ENCODE measurements at regions not wholly inside any gene's neighbourhood (a gene's known extent, or its start where the extent isn't known, plus 50 kb on each side); places are given as distances from the start of the nearest gene placed in this dataset.

GRCh38 chr5:89572696-89573095 lies 689.7 kb upstream of the MEF2C start:
- no peak for TF ChIP-seq YY1 (IDR thresholded peaks at IDR 0.05; ENCODE audit: insufficient read depth, insufficient read length)
- no peak for TF ChIP-seq ZNF274 (IDR thresholded peaks at IDR 0.05; ENCODE audit: low read depth, low read length)
- no peak for TF ChIP-seq SUZ12 (IDR thresholded peaks at IDR 0.05; ENCODE audit: extremely low read depth, insufficient read depth, insufficient read length)

Data from NT2/D1 (cell line).